Bone marrow (tissue), 2 donors: ENCODE measurements at regions not wholly inside any gene's neighbourhood (a gene's known extent, or its start where the extent isn't known, plus 50 kb on each side); places are given as distances from the start of the nearest gene placed in this dataset.
A peak's percentile ranks its signal among the peaks of the same experiment; 100 is the strongest.

ENCODE experiments used
- DNase-seq, 2 donors: peaks; one replicate each; lab custom pipeline; 2025; lab: John Stamatoyannopoulos, UW

DNA sequence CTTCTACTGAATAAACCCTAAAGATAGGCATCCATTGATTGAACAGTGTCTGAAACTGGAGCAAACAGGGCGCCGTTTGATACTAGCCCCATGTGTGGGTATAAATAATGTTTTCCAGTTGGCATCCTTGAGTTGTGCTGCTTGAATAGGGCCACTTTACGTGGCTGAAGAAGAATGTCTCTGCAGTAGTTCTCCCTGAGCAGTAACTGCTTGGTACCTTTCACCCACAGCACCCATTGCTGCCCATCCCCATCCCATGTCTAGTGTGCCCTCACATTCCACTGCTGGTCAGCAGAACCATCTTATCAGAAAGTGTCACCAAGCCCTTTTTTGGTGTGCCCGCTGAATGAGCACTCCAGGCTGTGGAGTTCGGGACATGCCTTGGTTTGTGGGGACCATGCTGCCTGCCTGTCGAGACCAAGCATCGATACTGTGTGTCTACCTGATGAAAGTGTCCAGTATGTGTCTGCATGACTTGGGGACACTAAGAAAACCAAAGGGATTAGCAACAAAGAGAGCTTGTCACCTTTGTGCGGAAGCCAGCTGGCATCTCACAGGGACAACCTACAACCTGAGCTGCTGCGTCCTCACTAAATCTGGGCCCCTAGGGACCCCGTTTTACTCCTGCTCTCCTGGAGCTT lies 162.0 kb downstream of the TM9SF2 start:
- DNase-seq, result no peak

DNA sequence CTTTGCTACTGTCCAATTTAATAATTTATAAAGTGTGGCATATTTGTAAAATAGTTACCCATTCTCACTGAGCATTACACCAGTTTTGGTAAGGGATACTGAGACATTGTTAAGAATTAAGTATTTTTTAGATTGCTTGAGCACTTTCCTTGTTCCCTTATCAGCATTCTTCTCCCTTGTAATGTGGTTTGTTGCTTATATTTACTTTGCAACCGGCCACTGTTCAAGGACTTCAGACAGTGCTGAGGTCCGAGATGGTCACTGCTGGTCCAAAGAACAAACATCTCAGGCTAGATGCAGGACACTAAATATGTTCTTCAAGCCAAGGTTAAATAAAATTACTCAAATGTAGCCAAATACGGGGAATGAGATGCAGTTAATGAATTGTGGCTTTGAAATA lies 161.4 kb downstream of the TM9SF2 start:
- DNase-seq, result no peak

DNA sequence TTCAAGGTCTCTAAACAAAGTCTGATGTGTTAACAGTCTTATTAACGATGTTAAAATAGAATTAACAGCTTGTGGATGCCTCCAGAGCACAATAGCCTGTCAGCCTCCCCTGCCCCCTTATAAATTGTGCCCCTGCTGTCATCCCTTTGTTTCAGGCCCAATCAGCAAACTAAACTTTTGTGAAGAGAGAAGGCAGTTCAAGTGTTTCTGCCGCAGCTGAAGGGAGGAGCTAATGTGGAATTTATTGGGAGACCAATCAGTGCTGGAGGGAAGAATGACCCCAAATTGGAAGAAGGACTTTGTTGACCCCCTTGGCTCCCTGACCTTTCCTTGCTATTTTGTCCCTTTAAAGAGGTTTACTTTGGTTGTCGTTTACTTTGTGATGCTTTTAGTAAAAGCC lies 160.5 kb downstream of the TM9SF2 start:
- DNase-seq, result no peak

- DNase-seq, result no peak
Observed at GRCh38 chr13:99659866-99660554, 158.7 kb downstream of the TM9SF2 start.

DNA sequence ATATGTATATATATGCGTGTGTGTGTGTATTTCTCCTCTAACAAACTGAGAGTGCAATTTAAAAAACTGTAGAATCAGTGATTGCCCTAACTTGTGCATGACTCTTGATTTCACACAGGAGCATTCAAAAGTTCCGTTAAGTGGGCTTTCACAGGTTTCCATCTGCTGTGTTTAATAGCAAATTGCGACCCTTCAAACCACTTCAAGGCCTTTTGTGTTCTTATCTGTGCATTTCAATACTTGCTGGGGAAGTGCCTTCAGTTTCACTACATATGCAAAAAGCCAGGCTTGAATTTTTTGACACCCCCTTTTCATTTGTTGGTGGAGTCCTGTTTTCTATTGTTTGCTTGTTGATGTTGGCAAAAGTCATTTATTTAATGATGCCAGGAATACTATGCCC lies 158.0 kb downstream of the TM9SF2 start:
- DNase-seq, result no peak

- DNase-seq, result peak in 1 of 2 donors; percentile 7
Observed at GRCh38 chr13:99658261-99658991, 157.2 kb downstream of the TM9SF2 start.

DNA sequence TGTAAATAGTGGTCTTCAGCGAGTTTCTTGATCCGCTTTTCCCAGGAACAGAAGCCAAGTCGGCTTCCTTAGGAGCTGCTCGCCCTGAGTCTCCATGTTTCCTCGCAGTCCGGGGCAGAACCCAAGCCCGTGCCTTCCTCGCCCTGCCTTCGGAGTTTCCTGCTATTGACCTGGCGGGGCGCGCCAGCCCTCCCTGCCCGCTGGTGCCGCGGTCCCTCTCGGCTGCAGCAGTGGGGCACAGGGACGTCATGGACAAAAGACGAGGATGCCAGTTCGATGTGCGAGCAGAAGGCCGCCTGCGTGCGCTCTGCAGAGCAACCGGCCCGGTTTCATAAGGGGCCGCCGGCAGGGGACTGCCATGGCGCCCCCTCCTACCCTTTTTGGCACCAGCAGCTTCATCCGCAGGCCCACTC lies 156.6 kb downstream of the TM9SF2 start:
- DNase-seq, result no peak

DNA sequence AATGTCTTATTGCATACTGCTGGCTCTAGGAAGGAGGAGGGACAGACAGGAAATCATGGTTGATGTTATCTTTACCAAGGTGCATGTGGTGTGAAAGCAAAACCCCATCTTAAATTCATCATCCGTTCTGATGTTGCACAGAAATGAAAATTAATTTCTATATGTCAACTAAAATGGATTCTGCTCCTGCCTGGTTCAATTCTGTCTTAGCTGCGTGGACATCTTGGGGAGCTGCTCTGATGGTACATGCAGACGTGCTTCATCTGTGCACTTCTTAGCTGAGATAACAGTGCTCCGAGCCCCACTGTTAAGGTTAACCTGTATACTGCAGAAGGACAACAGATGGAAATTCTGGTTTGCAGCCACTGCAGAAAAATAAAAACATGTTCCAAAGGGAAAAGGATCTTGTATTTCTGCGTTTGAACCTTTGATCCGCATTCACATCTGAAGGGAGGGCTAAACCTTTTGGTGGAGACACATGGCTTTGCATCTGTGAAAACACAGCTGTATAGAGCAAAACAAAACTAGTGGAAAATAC lies 155.6 kb downstream of the TM9SF2 start:
- no peak for DNase-seq

DNA sequence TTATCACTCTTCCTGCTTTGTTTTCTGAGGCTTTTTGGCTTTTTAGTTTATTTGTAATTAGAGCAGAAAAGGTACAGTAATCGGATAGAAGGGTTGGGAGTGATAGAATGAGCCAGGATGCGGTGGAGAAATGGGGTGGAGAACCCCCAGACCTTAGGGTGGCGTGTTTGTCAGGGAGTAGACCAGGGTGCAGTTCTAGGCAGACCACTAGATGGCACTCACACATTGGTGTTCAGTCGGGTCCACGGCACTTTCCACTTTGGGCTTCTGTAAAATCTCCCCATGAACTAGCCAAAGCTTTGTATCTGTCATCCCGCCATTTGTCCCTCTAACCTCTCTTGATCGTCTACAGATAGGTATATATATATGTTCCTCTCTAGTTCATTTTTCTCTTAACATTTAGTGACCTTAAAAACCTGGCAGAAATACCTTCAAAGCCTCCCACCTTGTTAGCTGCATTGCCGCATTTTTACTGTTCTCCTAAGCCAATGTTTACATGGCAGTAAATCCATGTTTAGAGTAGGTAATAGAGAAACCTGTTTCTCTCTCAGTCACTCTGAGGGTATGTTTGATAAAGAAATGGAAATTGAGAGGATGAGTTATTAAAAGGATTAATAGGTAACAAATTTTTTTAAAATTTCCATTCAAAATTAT lies 154.9 kb downstream of the TM9SF2 start:
- peak; percentile 22 to 60 for DNase-seq

- no peak for DNase-seq
Observed at GRCh38 chr13:99655351-99656091, 154.2 kb downstream of the TM9SF2 start.

DNA sequence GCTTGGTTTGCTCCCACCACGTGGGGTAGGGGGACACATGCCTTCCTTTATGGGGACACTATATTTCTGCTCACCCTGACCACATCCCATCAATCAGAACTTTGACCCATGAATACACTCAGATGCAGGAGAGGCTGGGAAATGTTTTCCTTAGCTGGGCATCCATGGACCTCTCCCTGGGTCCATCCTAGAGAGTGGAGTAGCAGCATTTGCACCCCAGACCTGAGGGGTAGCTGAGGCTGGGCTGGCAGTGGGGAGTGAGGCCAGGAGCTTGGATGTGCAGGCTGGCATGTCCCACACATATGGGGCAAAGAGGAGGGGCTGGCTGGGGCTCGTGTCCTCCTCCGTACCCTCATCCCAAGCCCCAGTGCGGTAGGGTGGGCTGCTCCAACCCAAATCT lies 152.8 kb downstream of the TM9SF2 start:
- DNase-seq, result no peak

- DNase-seq, result no peak
Observed at GRCh38 chr13:99653526-99653925, 152.3 kb downstream of the TM9SF2 start.

DNA sequence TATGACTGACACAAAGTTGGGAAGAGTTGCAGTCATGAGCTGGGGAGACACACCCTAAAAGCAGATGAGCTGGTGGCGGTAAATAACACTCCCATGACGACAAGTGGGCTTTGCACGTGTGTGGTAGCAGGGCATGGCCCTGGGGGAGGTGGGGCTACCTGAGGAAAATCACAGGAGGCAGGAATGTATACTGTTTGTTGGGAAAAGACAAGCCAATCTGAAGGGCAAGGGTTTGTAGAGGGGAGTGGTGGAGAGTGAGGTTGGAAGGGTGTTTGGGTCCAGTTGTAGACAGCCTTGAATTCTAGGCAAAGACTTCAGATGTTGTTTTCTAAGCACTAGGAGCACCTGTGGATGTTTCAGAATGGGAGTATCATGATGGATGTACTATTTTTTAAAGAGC lies 151.6 kb downstream of the TM9SF2 start:
- no peak for DNase-seq

DNA sequence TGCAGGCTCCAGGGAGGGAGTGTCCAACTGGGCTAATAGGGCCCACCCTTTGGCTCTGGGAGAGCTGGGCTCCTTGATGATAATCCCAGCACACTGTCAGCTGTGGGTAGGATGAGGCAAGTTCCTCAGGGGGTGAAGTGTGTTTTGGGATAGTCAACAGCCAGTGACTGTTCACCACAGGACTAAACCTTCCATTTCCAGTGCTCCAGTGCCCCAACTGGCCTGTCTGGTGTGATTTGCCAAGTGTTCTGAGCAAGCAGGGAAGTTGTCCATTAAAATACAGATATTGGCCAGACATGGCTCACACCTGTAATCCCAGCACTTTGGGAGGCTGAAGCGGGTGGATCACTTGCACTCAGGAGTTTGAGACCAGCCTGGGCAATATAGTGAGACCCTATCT lies 150.9 kb downstream of the TM9SF2 start:
- no peak for DNase-seq

GRCh38 chr13:99651016-99651415 lies 149.7 kb downstream of the TM9SF2 start:
- no peak for DNase-seq

DNA sequence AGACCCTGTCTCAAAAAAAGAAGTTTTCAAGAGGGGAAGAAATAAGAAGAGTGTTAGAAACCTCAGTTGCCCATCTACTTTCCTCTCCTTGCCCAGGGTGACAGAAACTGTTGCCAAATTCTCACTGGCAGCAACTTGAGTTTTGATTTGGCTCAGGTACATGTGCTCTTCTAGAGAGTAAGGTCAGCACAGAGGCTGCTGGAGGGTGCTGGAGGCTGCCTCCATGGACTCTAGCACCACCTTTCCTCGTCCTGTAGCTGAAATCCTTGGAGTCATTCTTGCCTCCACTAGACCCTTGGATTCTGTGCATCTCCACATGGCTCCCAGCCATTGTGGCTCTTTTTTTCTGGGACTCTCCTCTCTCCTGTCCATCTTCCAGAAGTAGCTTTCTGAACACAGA lies 149.1 kb downstream of the TM9SF2 start:
- no peak for DNase-seq

DNA sequence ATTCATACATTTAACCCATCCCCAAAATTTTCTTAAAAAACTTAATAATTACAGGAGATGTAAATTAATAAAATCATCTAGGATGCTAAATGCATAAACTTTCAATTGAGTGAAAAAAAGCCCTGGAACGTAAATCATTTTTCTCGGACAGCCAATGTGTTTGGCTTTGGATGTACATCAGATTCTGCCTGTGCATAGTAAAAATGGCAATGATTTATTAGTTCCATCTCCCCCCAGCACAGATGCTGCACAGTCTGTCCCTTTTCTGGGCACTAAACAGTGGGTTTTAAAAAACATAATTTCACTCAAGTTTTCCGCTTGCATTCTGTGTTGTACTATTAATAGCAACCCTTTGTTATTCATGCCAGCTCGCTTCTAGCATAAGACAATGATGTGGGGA lies 147.7 kb downstream of the TM9SF2 start:
- no peak for DNase-seq

GRCh38 chr13:99648066-99648665 lies 146.9 kb downstream of the TM9SF2 start:
- DNase-seq, result no peak

- no peak for DNase-seq
Observed at GRCh38 chr13:99647596-99647985, 146.3 kb downstream of the TM9SF2 start.

- no peak for DNase-seq
Observed at GRCh38 chr13:99646866-99647595, 145.8 kb downstream of the TM9SF2 start.

GRCh38 chr13:99642841-99643240 lies 141.6 kb downstream of the TM9SF2 start:
- DNase-seq, result no peak
